GM12801 (cell line): ENCODE measurements at regions not wholly inside any gene's neighbourhood (a gene's known extent, or its start where the extent isn't known, plus 50 kb on each side); places are given as distances from the start of the nearest gene placed in this dataset.

Experiments used
- CTCF ChIP-seq: IDR thresholded peaks from one replicate; pipeline ENCODE4 v1.5.1; 2011; ENCODE audit warnings: control low read depth; ENCODE audit not compliant: insufficient read length; ENCODE audit errors: extremely low read depth

- TF ChIP-seq CTCF: no peak
Measured at GRCh38 chr16:72467157-72467759, 295.3 kb upstream of the PMFBP1 start.

- TF ChIP-seq CTCF: no peak
Measured at GRCh38 chr16:72464597-72465368, 292.8 kb upstream of the PMFBP1 start.

GRCh38 chr16:72464052-72464451, 292.1 kb upstream of the PMFBP1 start:
- TF ChIP-seq CTCF: no peak

- TF ChIP-seq CTCF: no peak
Measured at GRCh38 chr16:72458035-72458434, 286.1 kb upstream of the PMFBP1 start.

- TF ChIP-seq CTCF: no peak
Measured at GRCh38 chr16:72457243-72457940, 285.4 kb upstream of the PMFBP1 start.

GRCh38 chr16:72455743-72456659, 284.0 kb upstream of the PMFBP1 start:
- TF ChIP-seq CTCF: no peak

GRCh38 chr16:72444696-72445095, 272.7 kb upstream of the PMFBP1 start:
- TF ChIP-seq CTCF: no peak
